IMR-90 (cell line): ENCODE measurements at regions not wholly inside any gene's neighbourhood (a gene's known extent, or its start where the extent isn't known, plus 50 kb on each side); places are given as distances from the start of the nearest gene placed in this dataset.

ENCODE experiments used
- CTCF ChIP-seq: conservative IDR thresholded peaks from 2 replicates; pipeline ENCODE4 v1.5.1; 2012; ENCODE audit warnings: mild to moderate bottlenecking, low read depth, low read length, improper control_type of control experiment
- MAFK ChIP-seq: IDR thresholded peaks from 2 replicates; pipeline ENCODE4 v1.6.1; 2012; ENCODE audit warnings: low read depth, low read length, improper control_type of control experiment
- MXI1 ChIP-seq: IDR thresholded peaks from 2 replicates; pipeline ENCODE4 v1.6.1; 2012; ENCODE audit warnings: low read depth, mild to moderate bottlenecking, low read length, moderate library complexity, borderline replicate concordance
- POLR2A ChIP-seq: IDR thresholded peaks from 2 replicates; pipeline ENCODE4 v1.6.1; 2012; ENCODE audit warnings: mild to moderate bottlenecking, low read depth, low read length
- RAD21 ChIP-seq: IDR thresholded peaks from 2 replicates; pipeline ENCODE4 v1.6.1; 2012; ENCODE audit warnings: low read length, improper control_type of control experiment
- RFX5 ChIP-seq: IDR thresholded peaks from 2 replicates; pipeline ENCODE4 v1.8.0; 2012; ENCODE audit warnings: low read depth, mild to moderate bottlenecking, low read length, moderate library complexity
- SMC3 ChIP-seq: fragments of 150-350 bp; IDR thresholded peaks from 2 replicates; pipeline ENCODE4 v1.6.1; 2016; ENCODE audit warnings: low read depth, mild to moderate bottlenecking, antibody characterized with exemption, low read length, moderate library complexity
- USF2 ChIP-seq: fragments of 150-350 bp; IDR thresholded peaks from 2 replicates; pipeline ENCODE4 v1.6.1; 2017; ENCODE audit warnings: mild to moderate bottlenecking, antibody characterized with exemption, low read length, low read depth

GRCh38 chr18:28357766-28358401, 181.0 kb upstream of the CDH2 start:
- TF ChIP-seq CTCF (no peak), POLR2A (no peak), USF2 (no peak), RAD21 (no peak), MAFK (no peak), MXI1 (no peak), RFX5 (no peak), SMC3 (no peak)
